GM19463 (cell line): ENCODE measurements at regions not wholly inside any gene's neighbourhood (a gene's known extent, or its start where the extent isn't known, plus 50 kb on each side); places are given as distances from the start of the nearest gene placed in this dataset.
A peak's percentile ranks its signal among the peaks of the same experiment; 100 is the strongest.
"Not testable (repeated sequence)": the region's sequence is repeated elsewhere in the genome, so short reads cannot be mapped to it uniquely, and the experiment has no call there.

Experiments used
- ATAC-seq: cut with Tn5 transposase; IDR thresholded peaks from one replicate; pipeline ENCODE4 v1.9.1; 2021; ENCODE audit warnings: mild to moderate bottlenecking, moderate library complexity; ENCODE audit not compliant: unreplicated experiment

DNA sequence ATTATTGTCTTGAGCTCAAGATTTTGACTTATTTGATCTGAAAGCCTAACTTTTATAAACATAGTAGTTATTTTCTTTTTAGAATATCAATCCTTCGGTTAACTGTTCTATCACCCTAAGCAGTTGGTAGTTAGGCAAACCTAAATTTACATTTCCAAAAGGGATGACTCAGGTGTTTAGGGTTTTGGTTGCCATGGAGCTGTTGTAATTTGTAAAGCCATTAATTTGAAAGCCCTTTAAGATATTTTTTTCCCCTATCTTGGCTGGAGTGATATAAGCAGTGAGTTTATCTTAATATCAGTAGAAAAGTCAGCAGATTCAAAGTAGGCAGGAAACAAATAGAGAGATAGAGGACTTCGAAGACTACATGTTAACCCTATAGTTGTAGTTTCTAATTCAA is 1472.6 kb upstream of the CELF2 start:
- no peak for ATAC-seq

DNA sequence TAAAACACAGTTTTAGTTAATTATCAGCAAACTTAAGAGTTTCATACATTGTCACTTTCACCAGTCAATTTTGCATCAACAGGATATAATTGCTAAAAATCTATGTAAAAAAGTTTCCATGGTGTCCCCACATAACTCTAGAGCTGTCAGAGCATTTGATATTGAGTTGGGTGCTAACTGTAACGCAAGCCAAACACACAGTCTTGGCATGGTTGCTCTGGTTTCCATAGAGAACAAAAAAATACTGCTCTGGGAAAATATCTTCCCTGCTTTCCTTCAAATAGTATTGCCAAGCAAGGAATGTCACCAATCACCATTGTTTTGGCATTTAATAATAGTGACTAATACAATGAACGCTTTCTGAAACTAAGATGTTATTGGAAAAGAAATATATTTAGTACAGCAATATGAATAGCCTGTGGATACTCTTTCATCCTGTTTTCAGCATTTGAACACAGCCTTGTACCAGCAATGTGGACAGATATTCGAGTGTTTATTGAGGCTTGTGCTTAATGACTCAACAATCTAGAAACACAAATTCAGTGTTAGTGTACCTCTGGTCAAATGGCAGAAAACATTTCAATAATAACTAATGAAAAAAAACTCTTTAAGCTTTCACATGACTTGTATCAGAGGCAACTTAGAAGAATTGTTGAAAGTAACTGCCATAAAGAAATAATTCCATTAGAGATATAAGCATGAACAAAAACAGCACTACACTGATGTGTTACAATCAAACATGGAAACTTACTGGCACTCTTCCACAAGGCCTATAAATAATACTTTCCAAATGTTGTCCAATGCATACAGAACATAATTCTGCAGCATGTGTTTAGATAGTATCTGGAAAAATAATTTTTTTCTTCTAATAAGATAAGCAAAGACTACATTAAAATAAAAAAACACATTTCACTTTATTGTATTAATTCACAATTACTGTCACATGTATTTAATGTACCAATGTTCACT is 1469.5 kb upstream of the CELF2 start:
- no peak for ATAC-seq

DNA sequence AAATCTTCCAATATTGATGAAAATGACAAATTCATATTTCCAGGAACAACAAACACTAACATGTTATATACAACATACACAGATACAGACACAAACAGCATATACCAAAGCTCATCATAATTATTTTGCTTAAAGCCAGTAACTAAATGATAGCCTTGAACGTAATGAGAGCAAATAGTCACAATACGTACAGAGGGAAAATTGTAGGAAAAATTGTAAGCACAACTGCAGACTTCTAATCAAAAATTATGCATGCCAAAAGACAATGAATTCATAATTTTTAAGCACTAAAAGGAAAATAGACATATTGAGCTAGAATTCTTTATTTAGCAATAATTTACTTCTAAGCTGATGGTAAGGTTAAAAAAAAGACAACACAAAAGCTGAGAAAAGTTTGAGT is 1466.9 kb upstream of the CELF2 start:
- no peak for ATAC-seq

DNA sequence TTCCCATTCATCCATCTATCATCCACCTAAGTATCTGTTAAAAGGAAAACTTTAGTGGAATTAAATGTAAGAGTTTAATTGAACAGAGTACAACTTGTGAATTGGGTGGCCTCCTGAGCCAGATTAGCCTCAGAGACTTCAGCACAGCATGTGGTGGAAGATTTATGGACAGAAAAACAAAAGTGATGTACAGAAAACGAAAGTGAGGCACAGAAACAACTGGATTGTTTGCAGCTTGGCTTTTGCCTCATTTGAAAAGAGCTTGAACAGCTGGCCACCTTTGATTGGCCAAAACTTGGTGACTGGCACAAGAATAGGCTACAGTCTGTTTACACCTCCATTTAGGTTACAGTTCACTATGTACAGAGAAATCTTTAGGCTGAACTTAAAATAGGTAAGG is 1463.4 kb upstream of the CELF2 start:
- no peak for ATAC-seq

DNA sequence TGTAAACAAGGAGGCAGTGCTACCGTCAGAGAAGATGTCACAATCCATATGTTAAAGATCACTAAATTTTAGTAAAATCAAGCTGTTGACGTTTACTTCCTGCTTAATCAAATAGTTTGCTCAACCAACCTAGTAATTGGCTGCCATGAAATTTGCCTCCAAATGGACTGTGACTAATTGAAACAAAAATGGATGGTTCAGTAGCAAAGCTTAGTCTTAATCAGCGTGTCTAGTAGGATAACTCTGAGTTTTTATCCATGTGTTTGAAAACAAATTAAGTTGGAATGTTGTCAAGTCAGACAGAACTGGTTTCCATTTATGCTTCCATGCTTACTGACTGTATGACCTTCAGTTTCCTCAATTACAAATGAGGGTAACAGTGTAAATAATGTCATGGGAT is 1456.7 kb upstream of the CELF2 start:
- ATAC-seq, result no peak

DNA sequence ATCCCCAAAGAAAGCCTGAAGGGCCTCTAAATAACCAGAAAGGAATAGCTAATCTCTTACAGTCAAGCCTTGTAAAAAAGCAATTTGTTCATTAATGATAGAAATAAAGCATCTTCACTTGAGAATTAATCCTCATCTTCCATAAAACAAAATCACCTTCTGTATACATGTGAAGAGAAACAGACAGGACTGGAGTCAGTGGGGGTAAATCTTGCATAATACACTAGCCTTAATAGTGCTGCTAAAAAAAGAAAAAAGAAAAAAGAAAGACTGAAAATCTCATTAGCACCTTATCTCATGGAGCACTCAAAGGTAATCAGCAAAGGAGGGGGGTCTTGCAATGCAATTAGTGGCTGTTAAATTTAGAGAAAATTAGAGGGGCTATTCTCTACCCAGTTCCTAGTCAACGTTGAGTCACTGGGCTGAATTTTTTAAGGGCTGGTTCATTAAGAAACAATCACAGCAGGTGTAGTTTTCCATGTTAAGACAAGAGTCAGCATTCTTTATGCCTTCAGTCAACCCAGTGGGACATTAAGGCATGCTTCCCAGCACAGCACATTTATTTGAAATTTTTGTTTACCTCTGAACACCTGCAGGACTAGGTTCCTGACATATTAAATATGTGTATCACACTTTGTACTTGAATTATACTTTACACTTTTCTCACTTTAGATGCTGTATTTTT is 1455.7 kb upstream of the CELF2 start:
- no peak for ATAC-seq

DNA sequence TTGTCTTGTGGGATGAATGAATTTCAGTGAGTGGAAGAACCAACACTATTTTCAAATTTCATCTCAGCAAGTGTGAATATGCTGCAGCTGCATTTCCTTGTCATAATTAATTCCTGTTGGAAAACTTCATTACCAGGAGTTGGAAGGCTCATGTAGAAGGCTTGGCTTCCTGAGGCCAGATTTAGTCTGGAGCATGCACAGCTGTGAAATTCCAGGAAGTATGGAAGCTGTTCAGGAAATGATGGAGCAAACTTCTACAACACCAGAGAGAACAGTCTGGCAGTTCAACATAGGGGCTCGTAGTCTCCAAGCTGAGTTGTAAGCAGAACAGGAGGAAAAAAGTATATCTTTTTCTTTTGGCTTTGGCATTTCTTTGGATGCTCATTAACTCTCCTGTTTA is 1439.9 kb upstream of the CELF2 start:
- ATAC-seq, result no peak

DNA sequence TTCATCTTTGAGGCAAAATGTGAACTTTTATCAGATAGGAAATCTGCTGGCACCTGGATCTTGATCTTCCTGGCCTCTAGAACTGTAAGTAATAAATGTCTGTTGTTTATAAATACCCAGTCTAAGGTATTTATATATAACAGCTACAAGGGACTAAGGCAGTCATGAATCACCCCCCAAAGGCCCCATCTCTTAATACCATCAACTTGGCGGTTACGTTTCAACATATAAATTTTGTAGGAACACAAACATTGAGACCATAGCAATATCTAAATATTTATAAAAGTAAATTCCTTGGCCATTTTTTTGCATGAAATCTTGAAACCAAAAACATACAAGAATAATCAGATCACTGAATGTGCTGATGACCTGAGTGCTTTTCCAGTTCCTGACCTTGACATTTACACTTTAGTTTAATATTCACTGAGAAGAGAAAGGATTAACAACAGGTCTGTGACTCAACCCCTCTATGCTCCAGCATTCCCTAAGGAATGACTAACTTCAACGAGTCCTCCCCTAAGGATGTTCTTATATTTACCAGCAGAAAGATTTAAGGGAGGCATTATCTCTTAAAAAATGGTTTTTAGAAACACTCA is 1438.5 kb upstream of the CELF2 start:
- no peak for ATAC-seq

DNA sequence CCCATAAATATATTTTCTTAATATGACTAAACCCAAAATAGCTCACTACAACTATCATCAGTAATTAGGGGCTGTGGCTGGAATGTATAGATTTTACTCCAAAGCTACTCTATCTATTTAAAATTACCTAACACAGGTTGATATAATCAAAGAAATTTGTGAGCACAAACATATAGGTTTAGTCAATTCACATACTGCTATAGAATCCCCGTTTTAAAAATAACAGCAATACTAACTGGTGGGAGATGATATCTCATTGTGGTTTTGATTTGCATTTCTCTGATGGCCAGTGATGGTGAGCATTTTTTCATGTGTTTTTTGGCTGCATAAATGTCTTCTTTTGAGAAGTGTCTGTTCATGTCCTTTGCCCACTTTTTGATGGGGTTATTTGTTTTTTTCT is 1434.9 kb upstream of the CELF2 start:
- not testable (repeated sequence) for ATAC-seq

DNA sequence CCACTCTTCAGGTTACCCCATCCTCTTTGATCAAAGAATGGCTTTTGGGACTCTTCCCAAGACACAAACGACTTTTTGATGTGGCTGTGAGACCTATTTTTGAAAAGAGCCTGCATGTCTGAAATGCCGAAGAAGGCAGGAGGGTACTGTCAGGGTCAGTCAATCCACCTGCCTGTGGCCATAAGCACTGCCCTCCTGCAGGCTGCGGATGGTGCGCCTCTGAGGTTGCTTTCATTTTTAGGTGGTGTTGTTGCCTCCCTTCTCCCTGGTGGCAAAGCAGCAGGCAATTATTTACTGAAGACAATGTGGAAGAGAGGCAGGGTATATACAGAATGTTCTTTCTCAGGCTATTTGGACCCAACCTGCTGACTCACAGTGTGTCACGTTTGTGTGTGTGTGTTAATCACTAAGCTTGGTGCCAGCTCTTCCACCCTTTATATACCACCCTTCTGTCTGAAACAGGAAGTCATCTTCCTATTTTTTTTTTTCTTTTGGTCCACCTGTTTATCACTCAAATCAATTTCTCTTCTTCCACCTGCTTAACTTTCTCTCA is 1421.2 kb upstream of the CELF2 start:
- ATAC-seq, result no peak

DNA sequence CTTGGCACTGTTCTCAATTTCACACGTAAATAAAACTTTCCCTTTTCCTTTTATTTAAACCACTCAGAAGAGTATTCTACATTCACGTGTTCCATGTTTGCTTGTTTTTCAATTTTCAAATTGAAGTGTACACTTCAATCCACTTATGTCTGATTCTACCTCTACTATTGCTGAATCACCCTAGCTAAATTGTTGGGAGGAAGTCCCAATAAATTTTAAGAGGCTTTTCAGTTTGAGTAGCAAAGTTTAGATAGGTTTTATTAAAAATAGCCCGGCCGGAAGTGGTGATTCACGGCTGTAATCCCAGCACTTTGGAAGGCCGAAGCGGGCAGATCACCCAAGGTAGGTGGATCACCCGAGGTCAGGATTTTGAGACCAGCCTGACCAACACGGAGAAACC is 1414.7 kb upstream of the CELF2 start:
- ATAC-seq, result no peak

DNA sequence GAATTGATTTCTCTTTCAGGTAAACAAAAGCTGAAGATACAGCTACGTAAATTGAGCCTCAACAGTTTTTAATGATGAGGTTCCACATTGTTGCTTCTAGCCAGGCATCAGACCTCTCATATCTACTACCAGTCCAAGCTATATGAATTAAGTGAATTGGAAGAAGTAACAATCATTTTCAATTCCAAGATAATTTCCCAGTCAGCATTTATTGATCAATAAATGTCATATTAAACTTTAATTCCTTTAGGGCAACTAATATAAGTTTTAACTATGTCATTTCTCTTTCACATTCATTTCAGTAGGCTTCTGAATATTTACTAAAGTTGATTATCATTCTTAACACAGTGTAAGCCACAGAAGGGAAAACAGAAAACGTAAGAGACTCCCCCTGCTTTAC is 1413.7 kb upstream of the CELF2 start:
- ATAC-seq, result no peak

DNA sequence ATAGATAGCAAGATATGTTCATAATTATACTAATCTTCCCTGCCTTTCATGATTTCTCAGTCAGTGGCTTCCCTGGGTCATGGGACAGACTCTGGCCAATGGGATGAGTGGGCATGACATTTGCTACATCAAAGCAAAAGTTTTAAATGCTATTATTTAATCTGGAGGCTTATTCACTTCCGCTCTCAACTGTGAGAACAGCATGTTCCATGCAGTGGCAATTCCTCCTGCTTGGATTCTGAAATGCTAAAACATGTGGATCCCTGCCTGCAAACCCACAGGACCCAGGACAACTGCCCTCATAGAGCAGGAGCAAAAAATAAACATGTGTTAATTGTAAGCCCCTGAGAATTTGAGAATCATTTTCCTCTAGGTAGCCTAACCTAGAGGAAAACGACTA is 1412.4 kb upstream of the CELF2 start:
- ATAC-seq, result no peak

DNA sequence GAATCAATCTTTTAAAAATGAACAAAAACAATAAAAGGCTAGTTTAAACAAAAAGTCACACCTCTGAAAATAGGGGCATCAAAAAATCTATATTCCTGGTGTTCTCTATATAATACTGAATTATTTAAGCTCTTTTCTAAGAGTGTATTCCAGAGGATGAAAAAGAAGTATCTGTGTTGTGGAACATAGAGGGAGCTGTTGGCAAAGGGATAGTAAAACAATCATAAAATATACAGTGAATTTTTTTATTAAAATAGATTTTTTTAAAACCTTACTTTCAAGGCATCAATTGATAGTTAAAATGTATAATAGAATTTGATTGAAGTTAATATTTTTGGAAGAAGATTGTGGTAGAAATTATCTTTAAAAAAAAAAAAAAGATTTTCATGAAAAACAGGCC is 1409.1 kb upstream of the CELF2 start:
- no peak for ATAC-seq

DNA sequence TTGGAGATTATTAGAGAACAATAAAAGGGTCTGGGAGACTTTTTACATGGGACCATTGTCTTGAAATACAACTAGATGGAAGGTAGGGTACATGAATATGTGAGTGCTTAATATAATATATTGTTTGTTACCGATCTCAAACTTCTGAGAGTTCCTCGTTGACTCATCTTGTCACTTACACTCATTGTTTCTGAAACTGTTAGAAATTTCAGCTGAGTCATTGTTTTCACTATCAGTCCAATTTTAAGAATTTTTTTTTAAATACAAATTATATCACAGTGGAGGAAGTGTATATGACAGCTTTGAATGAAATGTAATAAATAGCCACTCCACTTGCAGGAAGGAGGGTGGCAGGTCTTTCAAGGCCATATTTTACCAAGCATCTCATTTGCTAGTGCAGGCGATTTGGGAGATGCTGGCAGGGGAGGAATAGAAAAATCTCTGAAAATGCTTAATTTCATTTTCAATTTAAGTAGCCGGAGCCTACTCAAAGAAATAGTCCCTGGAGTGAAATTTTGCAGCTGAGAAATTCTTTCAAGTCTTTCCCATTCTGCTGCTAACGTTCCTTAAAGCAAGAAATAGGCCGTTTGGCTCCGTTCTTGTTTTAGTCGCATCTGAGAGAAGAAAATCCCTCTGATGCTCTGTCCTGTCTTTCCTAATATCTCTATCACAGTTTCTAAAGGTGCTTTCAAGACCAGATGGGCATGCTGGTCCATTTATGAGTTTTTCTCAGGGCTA is 1404.2 kb upstream of the CELF2 start:
- ATAC-seq, result peak; percentile 66

DNA sequence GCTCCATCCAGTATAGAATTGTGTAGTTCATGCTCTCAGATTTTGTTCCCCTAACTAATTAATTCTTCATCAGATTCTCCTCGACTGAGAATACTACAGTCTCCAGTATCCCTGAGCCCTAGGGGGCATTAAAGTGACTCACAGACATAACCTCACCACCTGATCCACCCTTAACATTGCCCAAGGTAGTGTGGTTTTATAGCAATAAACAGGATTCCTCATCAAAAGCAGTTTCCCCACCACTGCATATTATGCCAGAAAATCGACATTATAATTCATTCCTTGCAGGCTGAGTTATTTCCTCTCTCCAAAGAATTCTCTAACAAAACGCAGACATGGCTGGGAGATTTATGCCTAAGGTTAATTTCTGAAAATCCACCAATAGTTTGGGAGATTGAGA is 1402.5 kb upstream of the CELF2 start:
- ATAC-seq, result no peak

DNA sequence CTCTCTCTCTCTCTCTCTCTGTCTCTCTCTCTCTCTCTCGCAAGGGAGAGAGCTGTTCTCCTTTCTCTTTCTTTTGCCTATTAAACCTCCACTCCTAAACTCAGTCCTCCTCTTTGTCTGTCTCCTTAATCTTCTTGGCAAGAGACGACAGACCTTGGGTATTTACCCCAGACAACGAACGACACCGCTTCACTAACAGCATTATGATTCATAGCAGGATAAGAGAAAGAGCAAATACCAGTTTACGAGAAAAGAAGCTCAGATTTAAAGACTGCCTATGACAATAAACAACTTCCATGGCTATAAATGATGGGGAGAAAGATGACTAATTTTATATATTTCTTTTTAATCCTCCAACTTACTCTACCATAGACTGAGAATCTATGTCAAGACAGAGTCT is 1396.5 kb upstream of the CELF2 start:
- ATAC-seq, result no peak

DNA sequence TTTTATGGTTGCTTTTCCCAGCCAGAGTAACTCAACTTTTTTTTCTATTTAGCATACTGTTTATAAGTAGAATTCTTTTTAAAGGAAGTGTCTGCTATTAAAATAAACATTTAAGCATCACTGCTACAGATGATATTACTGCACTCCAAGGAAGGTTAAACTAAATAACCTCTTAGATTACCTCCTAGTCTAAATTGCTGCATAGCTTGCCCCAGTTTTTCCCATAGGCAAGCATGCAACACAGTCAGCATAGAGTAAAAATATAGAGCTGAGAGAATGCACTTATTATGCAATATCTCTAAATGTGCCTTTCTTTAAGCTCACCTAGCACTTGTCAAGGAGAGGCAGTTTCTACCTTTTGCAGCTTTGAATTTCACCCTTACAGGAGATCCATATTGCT is 1392.4 kb upstream of the CELF2 start:
- no peak for ATAC-seq

DNA sequence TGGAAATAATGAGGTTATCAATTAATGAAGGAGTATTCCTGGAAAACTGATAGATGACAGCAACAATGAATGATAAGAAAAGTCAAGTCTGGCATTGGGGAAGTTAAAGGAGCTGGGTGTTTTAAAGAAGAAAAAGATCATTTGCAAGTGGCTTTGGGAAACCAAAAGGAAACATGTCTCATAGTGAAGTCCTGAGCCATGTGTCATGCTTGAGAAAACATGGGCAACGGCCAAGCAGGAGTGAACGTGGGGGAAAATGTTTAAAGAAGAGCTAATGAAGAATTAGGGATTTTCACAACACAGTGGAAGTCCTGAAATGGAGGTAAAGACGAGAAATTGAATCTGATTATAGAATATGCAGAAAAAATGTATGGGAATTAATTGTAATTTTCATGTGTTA is 1383.2 kb upstream of the CELF2 start:
- ATAC-seq, result no peak

DNA sequence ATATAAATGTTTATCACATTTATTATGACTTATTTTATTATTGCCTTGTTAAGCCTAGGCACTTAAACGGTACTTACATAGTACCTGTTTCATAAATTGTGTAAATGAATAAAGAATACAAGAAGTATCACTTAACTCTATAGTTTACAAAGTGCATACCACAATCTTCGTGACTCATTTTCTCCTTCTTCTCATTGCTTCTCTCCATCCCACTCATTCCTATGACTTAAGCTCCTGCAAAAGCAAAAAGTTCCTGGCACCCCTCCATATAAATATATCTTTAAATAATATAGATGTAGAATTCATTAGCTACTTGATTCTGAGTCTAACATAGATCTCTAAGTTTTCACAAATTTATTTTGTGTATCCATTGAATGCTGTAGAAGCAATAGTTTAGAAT is 1382.0 kb upstream of the CELF2 start:
- no peak for ATAC-seq

DNA sequence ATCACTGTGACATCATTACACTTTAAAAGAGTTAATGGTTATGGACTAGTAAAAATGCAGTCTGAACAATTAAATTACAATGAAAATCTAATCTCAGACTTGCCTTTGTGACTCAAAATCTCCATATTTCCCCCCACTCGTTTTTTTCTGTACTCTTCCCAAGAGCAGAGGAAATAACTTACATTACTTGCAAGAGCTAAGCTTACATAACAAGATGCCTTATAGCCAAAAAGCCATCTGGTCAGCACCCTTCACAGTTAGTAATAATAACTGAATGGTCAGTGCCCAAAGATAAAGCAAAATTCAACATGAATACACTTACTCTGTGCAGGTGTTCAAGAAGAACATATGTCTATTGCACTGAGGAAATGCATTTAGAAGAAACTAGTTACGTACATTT is 1381.5 kb upstream of the CELF2 start:
- ATAC-seq, result no peak
